ENCODE measurements at regions not wholly inside any gene's neighbourhood (a gene's known extent, or its start where the extent isn't known, plus 50 kb on each side); places are given as distances from the start of the nearest gene placed in this dataset.

DNA sequence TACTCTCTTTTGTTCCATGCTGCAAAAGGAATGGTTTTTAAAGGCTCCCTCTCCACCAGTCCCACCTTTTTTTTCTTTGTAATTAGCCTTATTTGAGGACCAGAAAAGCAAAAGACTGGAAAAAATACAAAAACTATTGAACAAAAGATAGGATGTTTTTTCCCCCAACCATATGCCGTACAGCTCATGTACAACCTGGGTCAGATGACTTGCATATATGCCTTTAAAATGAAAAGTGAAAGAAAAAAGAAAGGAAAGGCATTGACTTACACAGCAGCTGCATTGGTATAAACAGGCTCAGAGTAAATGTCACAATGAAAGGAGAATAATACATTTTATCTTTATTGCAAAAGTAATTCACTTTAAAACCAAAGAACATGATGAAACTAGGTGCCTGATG is 69.5 kb upstream of the CMC1 start:
- Histone ChIP-seq H3K36me3 (no peaks in the 10 kb centered on the region), H3K4me3 (no peak overlapping the region), H3K27me3 (no peaks in the 10 kb centered on the region), H3K27ac (no peak overlapping the region), H3K9me3 (no peaks in the 10 kb centered on the region), H3K4me1 (no peaks in the 10 kb centered on the region)
- no peak for ATAC-seq
- 67% methylated on average over 1 of the region's 1 CpG; no CpG with 5 or more reads in 1 of the 2 donors for WGBS, 2 donors (ENCODE audit: low coverage in 1 of 2)
- TF ChIP-seq EP300 (IDR thresholded peaks at IDR 0.05): no peak
- TF ChIP-seq POLR2AphosphoS5 (IDR thresholded peaks at IDR 0.05): no peak
- no peak for TF ChIP-seq POLR2A (IDR thresholded peaks at IDR 0.05)
- TF ChIP-seq, protein P1, sequence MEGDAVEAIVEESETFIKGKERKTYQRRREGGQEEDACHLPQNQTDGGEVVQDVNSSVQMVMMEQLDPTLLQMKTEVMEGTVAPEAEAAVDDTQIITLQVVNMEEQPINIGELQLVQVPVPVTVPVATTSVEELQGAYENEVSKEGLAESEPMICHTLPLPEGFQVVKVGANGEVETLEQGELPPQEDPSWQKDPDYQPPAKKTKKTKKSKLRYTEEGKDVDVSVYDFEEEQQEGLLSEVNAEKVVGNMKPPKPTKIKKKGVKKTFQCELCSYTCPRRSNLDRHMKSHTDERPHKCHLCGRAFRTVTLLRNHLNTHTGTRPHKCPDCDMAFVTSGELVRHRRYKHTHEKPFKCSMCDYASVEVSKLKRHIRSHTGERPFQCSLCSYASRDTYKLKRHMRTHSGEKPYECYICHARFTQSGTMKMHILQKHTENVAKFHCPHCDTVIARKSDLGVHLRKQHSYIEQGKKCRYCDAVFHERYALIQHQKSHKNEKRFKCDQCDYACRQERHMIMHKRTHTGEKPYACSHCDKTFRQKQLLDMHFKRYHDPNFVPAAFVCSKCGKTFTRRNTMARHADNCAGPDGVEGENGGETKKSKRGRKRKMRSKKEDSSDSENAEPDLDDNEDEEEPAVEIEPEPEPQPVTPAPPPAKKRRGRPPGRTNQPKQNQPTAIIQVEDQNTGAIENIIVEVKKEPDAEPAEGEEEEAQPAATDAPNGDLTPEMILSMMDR (IDR thresholded peaks at IDR 0.05): no peak

DNA sequence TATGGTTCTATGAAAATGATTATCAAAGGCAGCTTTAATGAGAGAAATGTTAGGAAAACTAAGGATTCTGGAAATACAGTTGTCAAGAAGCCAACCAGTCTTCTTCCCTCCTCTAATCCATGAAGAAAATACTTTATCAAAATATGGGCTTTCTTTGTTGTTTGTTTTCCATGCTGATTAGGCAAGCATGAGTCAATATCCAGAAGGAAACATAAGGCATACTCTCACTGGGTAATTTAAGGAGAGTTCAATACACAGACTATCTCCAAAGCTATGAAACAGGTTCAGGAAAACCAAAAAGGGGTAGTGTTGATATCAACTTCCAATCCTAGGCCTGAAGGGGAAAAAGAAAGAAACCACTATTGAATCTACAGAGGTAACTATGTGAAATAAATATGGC is 68.7 kb upstream of the CMC1 start:
- no peaks in the 10 kb centered on the region for H3K4me1 ChIP-seq
- H3K9me3 ChIP-seq: no peaks in the 10 kb centered on the region
- H3K27ac ChIP-seq: no peak overlapping the region
- H3K36me3 ChIP-seq: no peaks in the 10 kb centered on the region
- H3K4me3 ChIP-seq: no peak overlapping the region
- no peak for TF ChIP-seq POLR2A (IDR thresholded peaks at IDR 0.05)
- no peak for TF ChIP-seq POLR2AphosphoS5 (IDR thresholded peaks at IDR 0.05)
- TF ChIP-seq, protein P1 (IDR thresholded peaks at IDR 0.05): no peak
- TF ChIP-seq EP300 (IDR thresholded peaks at IDR 0.05): no peak
- H3K27me3 ChIP-seq: no peaks in the 10 kb centered on the region
- no peak for ATAC-seq

DNA sequence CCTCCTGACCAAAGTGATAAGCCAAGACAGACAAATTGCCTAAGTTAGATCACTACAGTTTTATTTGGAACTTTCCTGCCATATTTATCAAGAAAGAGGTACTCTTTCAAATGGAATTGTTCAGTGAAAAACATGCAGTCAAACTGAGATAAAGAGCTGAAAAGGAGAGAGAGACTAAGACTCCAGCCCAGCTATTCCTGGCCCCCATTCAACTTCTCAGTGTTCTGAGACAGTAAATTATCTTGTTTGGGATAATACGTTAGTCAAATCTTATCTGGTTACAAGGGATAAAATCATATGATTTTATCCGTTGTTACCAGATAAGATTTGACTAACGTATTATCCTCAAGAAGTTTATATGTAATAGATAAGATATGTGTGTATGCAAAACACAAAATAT is 67.6 kb upstream of the CMC1 start:
- Histone ChIP-seq H3K4me1 (no peaks in the 10 kb centered on the region), H3K27me3 (no peaks in the 10 kb centered on the region), H3K27ac (no peak overlapping the region), H3K36me3 (no peaks in the 10 kb centered on the region), H3K4me3 (no peak overlapping the region), H3K9me3 (no peaks in the 10 kb centered on the region)
- 10 to 60% methylated on average over 3 of the region's 3 CpGs for WGBS, 2 donors (ENCODE audit: low coverage in 1 of 2)
- TF ChIP-seq POLR2A (IDR thresholded peaks at IDR 0.05): no peak
- TF ChIP-seq EP300 (IDR thresholded peaks at IDR 0.05): no peak
- no peak for TF ChIP-seq POLR2AphosphoS5 (IDR thresholded peaks at IDR 0.05)
- TF ChIP-seq, protein P1 (IDR thresholded peaks at IDR 0.05): no peak
- ATAC-seq: no peak

DNA sequence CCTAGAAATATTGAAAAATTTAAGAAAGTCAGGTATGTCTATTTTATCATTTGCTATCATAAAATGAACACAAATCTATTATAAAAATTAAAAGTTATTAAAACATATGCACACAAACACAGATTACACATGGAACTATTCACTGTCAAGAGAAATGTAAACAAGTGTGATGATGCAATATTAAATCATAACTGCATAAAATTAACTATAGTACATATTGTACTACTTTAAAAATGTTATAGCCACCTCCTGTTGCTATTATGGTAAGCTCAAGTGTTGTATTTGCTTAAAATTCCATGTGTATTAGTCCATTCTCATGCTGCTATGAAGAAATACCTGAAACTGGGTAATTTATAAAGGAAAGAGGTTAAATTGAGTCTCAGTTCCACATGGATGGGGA is 54.7 kb upstream of the CMC1 start:
- no peaks in the 10 kb centered on the region for H3K36me3 ChIP-seq
- no peak for ATAC-seq
- H3K9me3 ChIP-seq: no peaks in the 10 kb centered on the region
- TF ChIP-seq POLR2AphosphoS5 (IDR thresholded peaks at IDR 0.05) (no peak), POLR2A (IDR thresholded peaks at IDR 0.05) (no peak), EP300 (IDR thresholded peaks at IDR 0.05) (no peak)
- TF ChIP-seq, protein P1 (IDR thresholded peaks at IDR 0.05): no peak
- no peak overlapping the region for H3K4me3 ChIP-seq
- no peaks in the 10 kb centered on the region for H3K27me3 ChIP-seq
- H3K4me1 ChIP-seq: no peaks in the 10 kb centered on the region
- H3K27ac ChIP-seq: no peak overlapping the region

DNA sequence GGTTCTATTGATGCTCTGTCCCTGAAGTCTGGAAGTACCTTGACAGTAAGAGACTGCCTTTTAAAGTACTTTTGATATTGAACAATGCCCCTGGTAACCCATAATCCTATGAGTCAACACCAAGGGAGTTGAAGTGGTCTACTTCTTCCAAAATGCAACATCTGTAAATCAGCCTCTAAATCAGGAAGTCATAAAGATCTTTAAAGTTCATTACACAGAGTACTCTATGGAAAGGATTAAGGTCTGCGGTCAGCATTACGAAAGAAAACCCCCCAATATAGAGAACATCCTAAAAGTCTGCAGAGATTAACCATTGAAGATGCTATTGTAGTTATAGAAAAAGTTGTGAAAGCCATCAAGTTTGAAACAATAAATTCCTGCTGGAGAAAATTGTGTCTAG is 52.7 kb upstream of the CMC1 start:
- Histone ChIP-seq H3K36me3 (no peaks in the 10 kb centered on the region), H3K27me3 (no peaks in the 10 kb centered on the region), H3K4me3 (no peak overlapping the region), H3K4me1 (no peaks in the 10 kb centered on the region), H3K27ac (no peak overlapping the region), H3K9me3 (no peaks in the 10 kb centered on the region)
- WGBS, 2 donors (ENCODE audit: low coverage in 1 of 2): 81 to 100% methylated on average over 2 of the region's 2 CpGs
- TF ChIP-seq POLR2A (IDR thresholded peaks at IDR 0.05) (no peak), POLR2AphosphoS5 (IDR thresholded peaks at IDR 0.05) (no peak), EP300 (IDR thresholded peaks at IDR 0.05) (no peak)
- TF ChIP-seq, protein P1 (IDR thresholded peaks at IDR 0.05): no peak
- no peak for ATAC-seq
